ENCODE measurements at regions not wholly inside any gene's neighbourhood (a gene's known extent, or its start where the extent isn't known, plus 50 kb on each side); places are given as distances from the start of the nearest gene placed in this dataset.
"Not testable (repeated sequence)": the region's sequence is repeated elsewhere in the genome, so short reads cannot be mapped to it uniquely, and the experiment has no call there.

DNA sequence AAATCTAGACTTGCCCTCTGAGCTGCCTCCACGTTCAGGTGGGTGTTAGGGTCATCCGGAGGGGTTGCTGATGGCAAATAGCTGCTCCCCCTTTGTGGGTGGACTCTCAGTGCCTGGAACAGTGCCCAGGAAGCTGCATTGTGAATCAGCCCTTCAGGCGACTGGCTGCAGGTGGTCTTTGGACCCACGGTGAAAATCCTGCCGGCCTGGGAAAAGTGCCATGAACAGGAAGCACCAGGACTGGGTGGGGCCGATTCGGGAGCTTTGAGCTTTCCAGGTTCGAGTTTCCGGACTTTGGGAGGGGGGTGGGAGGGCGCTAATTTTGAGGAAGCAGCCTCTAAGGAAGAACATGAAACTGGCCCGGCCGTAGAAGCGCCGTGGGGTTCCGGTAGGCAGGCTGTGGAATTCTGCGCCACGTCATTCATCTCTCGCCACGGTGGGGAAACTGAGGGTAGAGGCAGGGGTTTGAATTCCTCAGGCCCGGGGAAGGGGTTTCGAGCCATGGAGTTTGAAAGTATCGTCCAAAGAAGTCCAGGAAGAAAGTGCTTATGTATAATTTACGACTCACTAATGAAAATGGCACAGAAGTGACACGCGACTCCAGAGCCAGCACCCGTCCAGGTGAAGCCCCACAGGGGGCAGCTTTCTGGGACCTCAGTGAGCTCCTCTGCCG, 199.4 kb downstream of the BANP start:
- H3K27ac ChIP-seq; intact Hi-C loops (cut with DNase I); H3K36me3 ChIP-seq; H3K4me1 ChIP-seq; H3K4me3 ChIP-seq; DNase-seq (ENCODE audit: extremely low spot score in 2 of 2); H3K27me3 ChIP-seq; H3K9me3 ChIP-seq: not testable (repeated sequence)

DNA sequence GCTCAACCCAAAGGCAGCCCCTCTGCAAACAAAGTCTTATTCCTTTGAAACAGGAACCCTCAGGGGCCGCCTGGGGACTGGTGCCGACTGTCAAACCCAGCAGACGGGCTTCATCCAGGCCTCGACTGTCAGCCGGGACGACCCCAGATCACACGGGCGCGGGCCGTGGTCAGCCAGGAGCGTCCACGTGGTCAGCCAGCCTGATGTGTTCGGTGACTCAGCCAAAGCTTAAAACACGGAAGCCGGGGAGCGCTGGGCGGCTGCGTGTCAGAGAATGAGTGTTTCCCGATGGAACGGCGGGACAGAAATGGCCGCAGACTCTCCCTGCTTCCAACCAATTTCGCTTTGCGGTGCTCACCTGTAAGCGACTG, 199.9 kb downstream of the BANP start:
- peak in 1 of 2 donors; percentile 21 for TF ChIP-seq POLR2AphosphoS5 (IDR thresholded peaks at IDR 0.05; ENCODE audit: insufficient read depth in 1 of 2, low read depth in 1 of 2)
- H3K4me3 ChIP-seq; H3K27ac ChIP-seq; H3K9me3 ChIP-seq; intact Hi-C loops (cut with DNase I); H3K4me1 ChIP-seq; DNase-seq (ENCODE audit: extremely low spot score in 2 of 2); H3K36me3 ChIP-seq; H3K27me3 ChIP-seq: not testable (repeated sequence)

DNA sequence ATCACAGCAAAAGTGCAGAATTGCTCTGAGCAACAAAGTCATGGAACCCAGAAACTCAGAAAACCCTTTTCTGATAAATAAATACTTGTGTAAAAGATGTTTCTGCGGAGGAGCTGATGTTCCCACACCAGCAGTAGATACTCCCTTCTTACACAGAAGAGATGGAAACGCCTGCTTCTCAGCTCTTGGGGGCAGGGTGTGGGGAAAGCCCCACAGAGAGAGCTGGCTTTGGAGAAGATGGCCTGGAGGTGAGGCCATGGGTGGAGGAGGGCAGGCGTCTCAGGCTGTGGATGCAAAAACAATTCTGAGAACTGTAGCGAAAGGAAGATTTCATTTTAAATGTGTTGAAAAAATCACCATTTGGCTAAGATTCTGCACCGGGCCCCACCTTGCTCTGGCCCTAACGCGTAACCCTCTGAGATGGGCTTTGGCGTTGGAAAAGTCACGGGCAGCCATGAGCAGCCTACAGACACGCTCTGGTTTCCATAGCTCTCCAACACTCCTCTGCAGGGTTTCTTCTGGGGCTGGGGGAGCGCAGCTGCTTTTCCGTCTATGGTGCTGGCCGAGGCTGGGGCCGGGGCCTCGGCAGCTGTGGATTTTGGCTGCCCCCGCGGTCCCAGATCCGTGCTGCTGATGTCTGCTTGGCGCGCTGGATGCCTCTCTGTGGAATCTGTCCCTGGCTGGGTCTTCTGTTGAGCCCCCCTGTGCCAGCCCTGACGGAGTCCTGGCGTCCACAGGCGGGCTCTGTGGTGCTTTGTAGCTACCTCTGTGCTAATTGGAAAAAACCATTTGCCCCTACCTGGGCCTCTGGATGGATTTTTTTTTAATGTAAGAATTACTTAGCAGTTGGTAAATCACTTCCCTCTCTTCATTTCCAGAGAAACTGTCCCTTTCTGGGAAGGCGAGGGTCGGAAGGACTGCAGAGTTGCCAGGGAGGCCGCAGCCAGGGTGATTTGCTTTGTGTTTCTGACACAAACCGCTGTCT, 200.9 kb downstream of the BANP start:
- H3K4me3 ChIP-seq; H3K4me1 ChIP-seq; H3K27me3 ChIP-seq; H3K9me3 ChIP-seq; DNase-seq (ENCODE audit: extremely low spot score in 2 of 2); H3K36me3 ChIP-seq; intact Hi-C loops (cut with DNase I): not testable (repeated sequence)
- H3K27ac ChIP-seq: peak overlapping the region; percentile 7

DNA sequence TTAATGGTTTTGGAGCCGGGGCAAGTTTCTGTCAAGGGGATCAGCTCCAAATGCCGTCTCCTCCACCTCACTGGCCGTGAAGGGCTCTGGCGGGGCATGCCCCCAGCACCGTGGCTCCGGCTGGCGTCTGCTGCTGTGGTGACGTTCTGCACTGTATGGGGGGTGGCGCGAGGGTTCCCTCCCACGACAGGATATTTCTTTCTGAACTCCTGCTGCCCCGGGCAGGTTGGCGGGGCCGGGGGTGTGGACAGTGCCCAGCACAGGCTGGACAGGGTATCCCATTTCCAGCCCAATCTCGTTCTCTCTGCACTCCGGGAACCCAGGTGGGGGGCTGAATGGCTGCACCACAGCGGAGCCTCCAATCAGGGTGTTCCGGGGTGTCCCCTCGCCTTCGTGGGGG, 201.6 kb downstream of the BANP start:
- H3K4me1 ChIP-seq; DNase-seq (ENCODE audit: extremely low spot score in 2 of 2); H3K4me3 ChIP-seq; H3K9me3 ChIP-seq; H3K36me3 ChIP-seq; intact Hi-C loops (cut with DNase I); H3K27ac ChIP-seq; H3K27me3 ChIP-seq: not testable (repeated sequence)

DNA sequence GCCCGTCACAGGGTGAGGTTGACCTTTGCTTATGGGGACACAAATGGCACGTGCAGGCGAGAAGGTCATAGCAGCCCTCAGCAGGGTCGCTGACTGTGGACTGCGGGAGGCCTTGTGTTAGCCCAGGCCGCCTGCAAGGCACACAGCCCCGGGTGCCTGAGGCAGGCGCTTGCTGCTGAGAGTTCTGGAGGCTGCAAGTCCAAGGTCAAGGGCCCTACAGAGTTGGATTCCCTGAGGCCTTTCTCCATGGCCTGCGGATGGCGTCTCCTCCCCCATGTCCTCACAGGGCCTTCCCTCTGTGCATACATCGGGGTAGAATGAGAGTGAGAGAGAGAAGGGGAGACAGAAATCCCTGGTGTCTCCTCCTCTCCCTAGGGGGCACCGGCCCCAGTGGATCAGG, 202.3 kb downstream of the BANP start:
- H3K36me3 ChIP-seq; H3K27me3 ChIP-seq; intact Hi-C loops (cut with DNase I); H3K4me1 ChIP-seq; H3K27ac ChIP-seq; DNase-seq (ENCODE audit: extremely low spot score in 2 of 2); H3K4me3 ChIP-seq; H3K9me3 ChIP-seq: not testable (repeated sequence)

DNA sequence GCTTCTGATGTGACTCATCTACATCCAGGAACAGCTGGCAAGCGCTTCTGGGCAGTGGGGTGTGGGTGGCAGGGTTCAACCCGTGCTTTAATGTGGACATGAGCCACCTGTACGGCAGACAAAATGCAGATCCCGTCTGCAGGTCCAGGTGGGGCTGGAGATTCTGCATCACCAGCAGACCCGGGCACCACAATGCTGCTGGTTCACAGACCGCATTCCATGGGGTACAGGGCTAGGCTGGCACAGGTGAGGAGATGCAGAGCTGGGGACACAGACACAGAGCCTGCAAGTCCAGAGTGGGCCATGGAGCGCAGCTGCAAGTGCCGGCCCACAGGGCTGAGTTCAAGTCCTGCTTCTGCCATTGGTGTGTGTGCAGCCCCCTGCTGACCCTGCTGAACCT, 203.7 kb downstream of the BANP start:
- H3K4me3 ChIP-seq; H3K27me3 ChIP-seq; H3K27ac ChIP-seq; H3K36me3 ChIP-seq; H3K4me1 ChIP-seq; DNase-seq (ENCODE audit: extremely low spot score in 2 of 2); intact Hi-C loops (cut with DNase I); H3K9me3 ChIP-seq: not testable (repeated sequence)

DNA sequence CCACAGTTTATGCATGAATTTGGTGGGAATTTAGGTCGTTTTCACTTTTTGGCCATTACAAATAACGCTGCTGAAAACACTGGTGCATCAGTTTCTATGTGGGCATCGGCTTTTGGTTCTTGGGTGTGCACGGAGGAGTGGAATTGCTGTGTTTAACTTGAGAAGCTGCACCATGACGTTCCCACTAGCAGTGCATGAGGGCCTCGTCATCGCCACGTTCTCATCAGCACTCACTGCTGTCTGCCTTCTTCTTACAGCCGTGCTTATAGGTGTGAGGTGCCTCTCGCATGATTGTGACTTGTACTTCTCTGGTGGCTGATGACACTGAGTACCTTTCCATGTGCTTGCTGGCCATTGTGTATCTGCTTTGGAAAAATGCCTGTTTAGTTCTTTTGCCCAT, 204.4 kb downstream of the BANP start:
- DNase-seq (ENCODE audit: extremely low spot score in 2 of 2); H3K4me3 ChIP-seq; H3K36me3 ChIP-seq; H3K27ac ChIP-seq; intact Hi-C loops (cut with DNase I); H3K27me3 ChIP-seq; H3K4me1 ChIP-seq; H3K9me3 ChIP-seq: not testable (repeated sequence)

DNA sequence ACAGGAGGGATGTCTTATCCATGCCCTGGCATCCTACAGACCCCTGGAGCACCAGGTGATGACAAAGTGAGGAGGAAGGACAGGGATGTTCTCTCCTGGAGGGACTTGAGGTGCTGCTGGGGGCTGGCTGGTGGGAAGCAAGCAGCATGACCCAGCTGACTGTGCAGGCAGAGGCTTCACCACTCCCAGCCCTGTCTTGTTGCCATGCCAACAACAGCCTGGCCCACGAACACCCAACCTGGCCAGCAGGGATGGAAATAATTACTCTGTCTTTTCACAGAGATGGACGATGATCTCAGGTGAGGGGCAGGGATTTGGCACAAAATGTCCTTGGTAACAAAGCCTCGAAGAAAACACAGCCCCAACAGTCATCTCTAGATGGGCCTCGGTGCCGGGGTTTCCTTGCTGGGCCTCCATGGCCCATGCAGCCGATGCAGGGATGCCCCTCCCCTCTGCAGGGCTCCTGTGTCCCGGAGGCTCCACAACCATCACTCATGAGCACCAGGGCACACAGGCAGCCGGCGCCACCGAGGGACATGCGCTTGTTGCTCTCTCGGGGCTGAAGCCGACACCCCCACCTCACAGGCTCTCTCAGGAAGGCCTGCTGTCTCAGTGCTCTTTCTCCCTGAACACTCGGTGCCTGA, 205.5 kb downstream of the BANP start:
- H3K9me3 ChIP-seq; H3K27ac ChIP-seq; H3K4me3 ChIP-seq; H3K36me3 ChIP-seq; intact Hi-C loops (cut with DNase I); H3K4me1 ChIP-seq; DNase-seq (ENCODE audit: extremely low spot score in 2 of 2); H3K27me3 ChIP-seq: not testable (repeated sequence)

DNA sequence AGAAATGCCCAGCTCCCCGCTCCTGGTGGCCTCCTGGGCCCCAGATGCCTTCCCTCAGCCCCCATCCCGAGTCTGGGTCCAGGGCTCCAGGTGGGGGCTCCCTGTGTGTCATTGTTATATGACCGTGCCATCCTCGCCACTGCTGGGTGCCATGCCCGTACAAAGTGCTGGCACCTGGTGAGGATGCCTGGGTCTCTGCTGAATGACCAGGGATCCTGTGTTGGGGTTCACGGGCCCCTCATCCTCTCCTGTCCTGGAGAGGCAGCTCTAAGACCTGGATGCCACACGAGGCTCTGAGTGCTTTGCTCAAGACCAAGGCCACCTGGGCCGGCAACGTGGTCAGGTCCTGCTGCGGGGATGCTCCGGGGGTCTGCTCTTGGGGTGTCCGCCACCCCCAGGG, 206.5 kb downstream of the BANP start:
- H3K36me3 ChIP-seq; H3K27ac ChIP-seq; H3K9me3 ChIP-seq; H3K4me3 ChIP-seq; intact Hi-C loops (cut with DNase I); H3K27me3 ChIP-seq; H3K4me1 ChIP-seq: not testable (repeated sequence)
- peak in 1 of 2 donors; percentile 76 for DNase-seq (ENCODE audit: extremely low spot score in 2 of 2)

DNA sequence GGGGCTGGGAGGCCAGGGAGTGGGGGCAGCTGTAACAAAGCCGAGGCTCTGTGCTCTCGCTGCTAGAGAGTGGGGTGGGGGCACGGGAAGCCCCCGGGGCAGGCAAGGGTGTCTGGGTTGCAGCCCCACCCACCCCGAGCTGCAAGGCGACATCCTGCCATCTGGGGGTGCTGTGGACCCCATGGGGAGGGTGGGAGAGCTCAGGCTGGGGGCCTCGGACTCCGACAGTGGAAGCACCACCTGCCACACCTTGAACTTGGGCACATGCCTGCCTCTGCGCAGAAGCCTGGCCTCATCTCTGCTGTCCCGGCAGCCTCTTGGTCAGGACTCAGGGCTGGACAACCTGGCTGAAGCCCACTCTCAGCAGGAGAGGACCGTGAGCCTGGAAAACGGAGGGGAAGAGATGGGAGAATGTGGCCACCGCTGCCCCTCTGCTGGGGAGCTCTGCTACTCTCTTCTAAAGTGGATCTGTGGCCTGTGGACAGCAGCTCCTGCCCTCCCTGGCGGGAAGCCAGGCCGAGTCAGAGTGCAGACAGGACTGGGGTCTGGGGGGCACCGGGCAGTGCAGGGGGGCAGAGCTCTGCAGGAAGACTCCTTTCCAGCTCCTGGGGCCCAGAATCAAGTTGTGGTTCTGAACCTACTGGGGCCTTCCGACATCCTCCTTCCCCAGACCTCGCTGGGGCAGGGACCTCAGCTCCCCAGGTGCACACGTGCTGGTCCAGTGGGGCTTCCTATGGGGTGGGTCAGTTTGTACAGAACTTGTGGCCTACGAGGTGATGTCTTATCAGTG, 207.2 kb downstream of the BANP start:
- H3K36me3 ChIP-seq; intact Hi-C loops (cut with DNase I); H3K4me3 ChIP-seq; H3K27me3 ChIP-seq; H3K9me3 ChIP-seq; H3K27ac ChIP-seq; H3K4me1 ChIP-seq: not testable (repeated sequence)
- DNase-seq (ENCODE audit: extremely low spot score in 2 of 2): peak in 1 of 2 donors; percentile 58

DNA sequence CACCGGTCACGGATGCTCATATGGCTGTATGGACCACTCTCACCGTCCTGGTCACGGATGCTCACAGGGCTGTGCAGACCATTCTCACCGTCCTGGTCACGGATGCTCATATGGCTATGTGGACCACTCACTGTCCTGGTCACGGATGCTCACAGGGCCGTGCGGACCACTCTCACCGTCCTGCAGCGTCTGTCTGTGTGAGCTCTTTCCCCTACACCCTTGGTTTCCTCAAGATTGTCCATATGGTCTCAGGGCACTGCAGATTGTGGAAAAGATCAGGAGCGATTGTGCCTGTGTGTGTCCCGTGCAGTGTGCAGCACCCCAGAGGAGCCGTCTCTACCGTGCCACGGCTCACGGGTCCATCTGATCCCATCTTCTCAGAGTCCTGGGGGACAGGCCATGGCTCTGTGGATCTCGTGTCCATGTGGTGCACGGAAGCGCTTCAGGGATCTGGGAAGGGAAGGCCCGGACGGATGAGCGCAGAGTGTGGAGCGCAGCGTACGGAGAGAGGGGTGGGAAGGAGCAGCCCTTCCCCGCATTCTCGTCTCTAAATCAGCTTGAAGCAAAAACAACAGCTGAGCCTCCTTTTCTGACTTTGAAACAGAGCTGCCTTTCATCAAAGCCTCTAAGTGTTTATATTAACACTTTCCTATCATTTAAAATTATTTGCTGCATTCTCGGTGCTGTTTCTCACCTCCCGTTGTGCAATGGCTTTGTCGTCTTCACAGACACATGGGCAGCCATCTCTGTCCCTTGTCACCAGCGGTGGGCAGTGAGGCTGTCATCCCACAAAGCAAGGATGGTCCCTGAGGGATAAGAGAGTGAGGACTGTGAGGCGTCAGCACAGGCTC, 208.0 kb downstream of the BANP start:
- H3K4me3 ChIP-seq; intact Hi-C loops (cut with DNase I); H3K9me3 ChIP-seq; H3K27ac ChIP-seq; H3K27me3 ChIP-seq; H3K36me3 ChIP-seq; H3K4me1 ChIP-seq: not testable (repeated sequence)
- peak in 1 of 2 donors; percentile 75 for DNase-seq (ENCODE audit: extremely low spot score in 2 of 2)

DNA sequence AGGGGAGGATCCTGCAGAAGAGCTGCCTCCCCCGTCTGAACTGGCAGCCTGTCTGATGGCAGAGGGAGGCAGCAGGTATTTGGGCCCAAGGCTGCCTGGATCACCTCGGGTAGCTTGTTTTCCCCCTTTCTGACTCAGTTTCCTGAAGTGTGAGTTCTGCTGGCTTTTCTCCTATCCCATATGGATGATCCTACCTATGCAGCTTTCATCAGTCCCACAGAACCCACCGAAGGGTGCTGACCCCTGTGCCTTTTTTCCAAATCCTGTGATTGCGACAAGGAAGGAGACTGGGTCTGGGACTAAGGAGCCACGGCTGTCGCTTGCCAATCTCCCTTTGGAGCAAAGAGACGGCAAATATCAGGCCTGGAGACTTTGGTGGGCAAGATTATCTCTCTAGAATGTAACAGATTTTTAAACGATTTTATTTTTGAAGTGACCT, 208.7 kb downstream of the BANP start:
- H3K4me1 ChIP-seq; intact Hi-C loops (cut with DNase I); H3K9me3 ChIP-seq; H3K4me3 ChIP-seq; H3K27ac ChIP-seq; H3K36me3 ChIP-seq; H3K27me3 ChIP-seq: not testable (repeated sequence)
- DNase-seq (ENCODE audit: extremely low spot score in 2 of 2): peak in 1 of 2 donors; percentile 64

Measured in vagina (tissue), 2 donors.